DMS153 treated with DMSO at 0.1 percent for 48 hours (cell line): ENCODE measurements at regions not wholly inside any gene's neighbourhood (a gene's known extent, or its start where the extent isn't known, plus 50 kb on each side); places are given as distances from the start of the nearest gene placed in this dataset.

ENCODE experiments used
- DNase-seq: peaks from one replicate; lab custom pipeline; 2025; ENCODE audit not compliant: unreplicated experiment; lab: John Stamatoyannopoulos, UW

DNA sequence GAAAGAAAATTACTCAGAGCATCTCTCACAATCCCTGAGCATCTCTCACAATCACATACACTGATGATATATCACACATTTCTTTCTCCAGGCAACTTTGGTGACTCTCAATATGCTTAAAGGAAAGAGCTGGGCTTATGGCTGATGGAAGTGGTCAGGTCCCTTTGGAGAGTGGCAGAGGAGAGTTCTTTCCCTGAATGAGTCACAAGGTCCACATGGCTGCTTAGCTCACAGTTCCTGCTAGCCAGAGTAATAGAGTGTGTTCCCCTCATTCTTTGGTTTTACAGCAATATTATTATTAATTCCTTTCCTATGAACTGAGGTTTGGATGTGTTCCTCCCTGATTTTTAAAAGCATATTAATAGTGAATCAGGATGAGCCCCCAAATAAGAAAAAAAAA lies 287.4 kb downstream of the C7orf25 start:
- no peak for DNase-seq

DNA sequence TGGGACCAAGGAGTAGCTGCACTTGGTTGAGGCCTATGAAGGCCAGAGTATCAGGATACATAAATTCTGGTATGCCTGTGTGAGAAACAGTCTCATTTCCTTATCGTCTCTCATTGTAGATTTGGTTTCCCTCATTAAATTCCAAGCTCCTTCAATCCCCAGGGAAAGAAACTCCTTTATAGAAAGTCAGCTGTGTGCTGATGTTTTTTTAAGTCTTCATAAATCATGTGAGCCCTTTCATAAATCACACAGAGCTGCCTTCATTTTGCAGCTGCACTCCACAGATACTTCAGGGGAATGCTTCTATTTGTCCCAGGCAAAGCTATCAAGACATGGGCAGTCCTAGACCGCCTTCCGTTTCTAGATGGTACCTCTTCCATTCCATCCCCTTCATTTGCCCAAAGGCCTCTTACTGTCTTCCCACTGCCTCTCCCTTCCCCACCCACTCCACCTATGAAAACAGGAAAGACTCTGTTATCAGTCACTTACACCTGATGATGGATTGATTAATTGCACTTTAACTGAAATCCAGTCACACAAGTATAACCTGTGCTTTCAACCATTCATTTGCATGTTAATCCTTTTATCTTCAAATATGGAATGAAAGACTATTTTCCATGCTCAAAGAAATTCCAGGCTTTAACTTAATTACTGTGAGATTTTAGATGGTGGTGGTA lies 290.2 kb downstream of the C7orf25 start:
- DNase-seq: no peak

DNA sequence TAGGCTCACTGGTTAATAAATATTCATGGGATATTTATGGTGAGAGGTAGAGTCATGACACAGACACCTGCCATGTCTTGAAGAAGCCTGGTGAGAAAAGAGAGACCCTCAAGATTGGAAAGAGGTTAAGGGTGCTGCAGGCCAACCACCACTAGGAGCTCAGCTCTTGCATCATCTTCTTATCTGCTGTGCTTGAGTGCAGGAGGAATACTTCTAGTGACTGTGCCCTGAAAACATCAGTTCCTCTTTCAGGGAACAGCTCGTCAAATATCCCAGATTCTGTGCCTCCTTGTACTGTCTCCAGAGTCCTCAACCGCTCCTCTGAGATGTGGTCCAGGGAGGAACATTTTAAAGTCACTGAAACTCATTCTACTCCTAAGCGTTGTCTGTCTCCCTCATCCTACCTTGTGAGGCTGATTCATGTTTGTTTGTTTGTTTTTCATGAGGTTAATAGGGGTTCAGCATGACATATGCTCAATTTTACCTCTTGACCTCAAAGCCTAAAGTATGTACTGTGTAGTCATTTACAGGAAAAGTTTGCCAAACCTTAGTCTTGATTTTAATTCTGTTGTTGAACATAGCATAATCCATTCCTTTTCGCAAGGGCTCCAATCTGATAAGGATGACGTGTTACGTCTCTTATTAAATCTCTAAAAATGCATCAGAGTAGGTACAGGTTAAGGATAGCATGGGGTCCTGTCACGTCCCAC lies 293.1 kb downstream of the C7orf25 start:
- no peak for DNase-seq

DNA sequence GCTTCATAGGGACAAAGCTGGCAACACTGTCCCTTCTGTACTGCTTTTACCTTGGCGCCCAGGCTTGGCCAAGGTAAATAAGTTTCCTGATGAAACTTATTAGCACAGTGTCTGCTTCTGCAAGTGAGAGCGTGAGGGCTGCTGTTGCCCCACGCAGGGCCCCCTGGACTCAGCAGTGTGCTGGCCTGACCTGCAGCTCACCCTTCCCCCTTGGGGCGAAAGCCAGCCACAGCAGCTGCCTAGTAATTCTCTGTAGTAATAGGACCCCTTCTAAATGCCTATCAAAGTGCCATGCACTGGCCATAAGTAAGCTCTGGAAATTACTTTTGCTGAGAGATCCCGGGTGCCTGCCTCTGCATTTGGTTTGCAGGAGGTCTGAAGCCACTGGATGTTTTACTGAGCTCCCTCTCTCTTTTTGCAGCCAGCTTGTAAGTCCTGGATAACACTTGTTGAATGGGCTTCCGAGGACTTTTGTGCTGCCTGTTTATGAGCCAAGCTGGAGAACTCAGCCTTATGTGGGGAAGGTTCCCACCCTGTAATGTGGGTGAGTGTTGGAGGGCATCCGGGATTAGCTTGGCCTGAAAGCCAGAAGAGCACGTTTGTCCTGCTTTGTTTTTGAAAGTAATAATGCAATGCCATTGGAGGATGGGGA lies 293.9 kb downstream of the C7orf25 start:
- DNase-seq: no peak

DNA sequence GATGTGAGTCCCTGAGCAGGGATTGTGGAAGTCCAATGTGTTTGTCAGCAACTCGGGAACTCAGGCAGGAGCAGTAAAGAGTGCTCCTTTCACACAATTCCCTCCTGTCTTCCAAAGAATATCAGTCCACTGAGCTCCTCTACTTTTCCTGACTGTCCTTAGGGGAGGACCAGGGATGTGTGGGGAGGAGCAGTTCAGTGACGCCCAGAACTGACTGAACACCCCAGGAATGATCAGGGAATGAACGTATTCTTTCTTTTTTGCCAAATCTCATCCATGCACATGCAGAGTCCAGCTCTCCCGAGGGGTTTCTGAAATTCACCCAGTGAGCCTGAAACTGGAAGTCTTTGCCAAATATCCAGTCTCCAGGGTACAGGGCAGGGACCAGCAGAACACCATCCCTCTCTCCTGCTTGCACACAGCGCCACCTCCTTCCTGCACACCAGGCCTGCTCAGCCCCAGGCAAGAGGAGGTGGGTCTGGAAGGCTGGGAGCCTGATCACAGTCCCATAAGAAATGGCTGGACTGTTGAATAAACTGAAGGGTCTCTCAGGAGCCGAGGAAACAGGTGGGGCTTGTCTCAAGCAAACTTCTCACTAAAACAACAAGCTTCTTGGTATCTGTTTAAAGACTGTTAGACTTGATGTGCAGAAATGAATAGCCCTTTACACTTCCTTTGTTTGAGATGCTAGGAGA lies 294.7 kb downstream of the C7orf25 start:
- no peak for DNase-seq

DNA sequence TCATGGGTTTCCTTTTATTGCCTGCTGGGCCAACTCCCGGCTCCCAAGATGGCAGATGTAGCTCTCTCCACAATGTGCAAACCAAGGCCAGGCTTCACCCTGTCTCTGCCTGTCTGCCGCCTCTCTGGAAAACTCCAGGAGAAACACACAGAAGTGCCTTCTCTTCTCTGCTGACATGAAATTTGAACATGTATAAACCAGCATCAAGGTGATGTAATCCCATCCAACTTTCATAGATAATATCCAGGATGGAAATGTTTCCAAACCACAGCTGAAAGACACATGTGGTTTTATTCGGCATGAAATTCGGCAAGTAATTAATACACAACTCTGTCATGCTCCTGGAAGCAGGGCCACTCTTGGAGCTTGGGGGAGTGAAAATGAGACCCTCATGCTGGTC lies 297.2 kb downstream of the C7orf25 start:
- DNase-seq: no peak

DNA sequence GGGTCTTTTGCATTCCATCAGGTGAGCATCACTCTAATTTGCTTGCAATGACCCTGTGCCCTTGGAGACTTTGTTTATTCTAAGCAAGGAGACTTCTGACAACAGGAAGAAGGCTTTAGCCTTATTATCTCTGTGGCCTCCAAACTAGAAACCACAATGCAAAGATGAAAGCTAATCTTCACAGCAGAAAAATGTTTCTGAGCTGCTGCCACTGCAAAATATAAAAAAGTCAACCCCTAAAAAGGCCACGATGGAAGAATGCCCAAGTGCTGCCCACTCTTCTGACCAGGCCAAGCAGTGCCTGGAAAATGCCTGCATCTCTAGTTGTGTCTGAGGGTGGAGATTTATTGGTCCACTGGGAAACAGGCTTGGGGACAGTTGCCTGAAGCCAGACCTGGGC lies 299.9 kb downstream of the C7orf25 start:
- no peak for DNase-seq

DNA sequence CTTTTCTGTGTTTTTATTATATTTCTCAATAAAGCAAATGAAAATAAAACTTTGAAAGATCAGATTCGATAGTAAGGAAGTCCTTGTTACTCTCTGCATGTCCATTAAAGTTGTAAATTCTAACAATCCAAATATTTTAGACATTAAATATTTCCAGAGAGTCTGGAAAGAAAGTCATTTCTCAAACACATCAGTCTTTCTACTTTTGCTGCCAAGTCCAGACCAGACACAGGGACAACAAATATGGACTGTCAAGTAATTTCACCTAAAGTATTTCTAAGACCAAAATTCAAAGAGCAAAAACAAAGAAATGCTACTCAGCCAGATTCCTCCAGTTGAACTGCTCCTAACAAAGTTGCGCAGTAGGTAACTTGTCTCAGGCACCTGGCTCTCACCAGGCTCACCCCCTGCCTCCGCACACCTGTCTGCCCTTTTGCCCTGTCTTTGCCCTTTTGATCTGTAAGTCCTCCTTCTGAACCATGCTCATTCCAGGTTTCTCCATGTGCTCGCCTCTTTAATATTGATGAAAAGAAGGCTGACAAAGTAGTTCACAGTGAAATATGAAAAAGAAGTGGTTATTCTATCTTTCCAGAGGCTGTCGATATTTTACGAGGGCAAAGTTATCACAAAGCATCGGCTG lies 300.5 kb downstream of the C7orf25 start:
- no peak for DNase-seq

DNA sequence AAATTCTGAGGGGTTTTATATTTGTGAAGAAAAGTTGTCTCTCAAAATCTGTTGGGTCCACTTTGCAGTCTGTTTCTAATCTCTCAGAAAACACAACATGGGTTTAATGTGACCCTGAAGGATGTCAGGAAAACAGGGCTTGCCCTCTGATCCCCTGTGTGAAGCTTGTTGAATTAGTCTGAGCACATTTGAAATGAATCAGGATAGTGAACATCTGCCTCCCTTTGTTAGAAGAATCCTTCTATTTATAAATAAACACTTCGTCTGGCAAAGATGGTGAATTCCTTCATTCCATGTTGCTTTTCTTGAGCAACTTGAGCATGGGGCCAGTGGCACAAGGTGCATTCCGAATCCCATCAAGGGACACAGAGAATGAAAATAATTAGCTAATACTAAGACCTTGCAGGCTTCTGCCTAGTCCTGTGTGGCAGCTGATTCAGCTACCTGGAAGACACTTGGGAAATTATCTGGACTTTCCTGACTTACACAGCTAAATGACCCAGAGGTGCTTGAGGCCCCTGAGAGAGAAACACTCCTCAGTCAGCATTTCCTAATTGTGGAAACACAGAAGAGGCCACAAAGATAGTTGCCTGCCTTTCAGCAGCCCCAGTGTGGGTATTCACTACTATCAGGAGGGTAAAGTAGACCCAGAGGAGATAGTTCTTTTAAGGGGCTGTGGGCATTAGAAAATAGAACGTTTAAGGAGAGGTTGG lies 305.5 kb downstream of the C7orf25 start:
- DNase-seq: no peak

DNA sequence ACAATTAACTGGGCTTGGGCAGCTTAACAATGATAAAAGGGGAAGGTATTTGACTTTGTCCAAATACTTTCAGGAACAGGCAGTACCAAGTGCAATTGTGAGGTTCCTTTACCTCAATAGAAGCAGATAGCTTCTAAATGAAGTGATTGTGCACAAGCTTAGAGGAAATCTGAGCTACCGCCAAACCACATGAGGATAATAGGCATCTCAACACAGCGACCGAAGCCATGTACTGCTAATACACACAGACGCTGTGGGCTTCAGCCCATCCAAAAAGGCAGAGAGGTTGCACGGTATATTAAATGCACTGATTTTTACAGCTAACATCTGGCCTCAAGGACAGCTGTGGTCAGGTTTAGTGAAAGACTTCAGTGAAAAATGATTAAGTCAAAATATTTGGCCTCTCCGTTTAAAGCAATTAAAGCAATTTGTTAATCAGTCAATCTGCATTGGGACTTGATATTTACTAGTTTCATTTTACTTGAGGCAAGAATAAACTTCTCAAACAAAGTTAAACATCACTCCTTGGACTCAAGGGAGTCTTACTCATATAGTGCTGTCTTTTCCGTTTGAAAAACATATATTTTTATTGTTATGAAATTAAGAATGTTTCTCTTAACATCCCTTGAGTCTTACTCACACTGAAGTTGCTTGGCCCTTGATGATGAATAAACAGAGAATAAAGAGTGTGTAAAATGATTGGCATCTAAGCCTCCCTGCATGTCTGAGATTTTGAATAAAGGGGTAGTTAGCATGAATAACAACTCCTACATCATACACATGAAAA lies 306.3 kb downstream of the C7orf25 start:
- DNase-seq: no peak

DNA sequence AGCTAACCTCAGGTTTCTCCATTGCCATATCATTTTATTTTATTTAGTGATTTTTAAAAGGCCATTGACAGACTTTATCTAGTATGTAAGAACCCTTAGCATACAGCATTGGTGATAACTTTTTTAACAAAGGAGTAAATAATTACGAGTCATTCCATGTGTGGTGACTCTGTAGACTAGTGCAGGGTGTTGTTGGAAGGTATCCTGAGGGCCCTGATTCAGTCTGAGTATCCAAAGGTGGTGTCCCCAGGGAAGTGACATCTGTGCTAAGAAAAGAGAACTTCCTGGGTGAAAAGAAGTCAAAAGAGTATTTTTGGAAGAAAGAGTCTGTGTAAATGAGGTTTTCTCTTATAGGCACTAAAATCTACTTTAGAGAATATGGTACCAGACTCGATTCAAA lies 308.4 kb downstream of the C7orf25 start:
- DNase-seq: no peak

DNA sequence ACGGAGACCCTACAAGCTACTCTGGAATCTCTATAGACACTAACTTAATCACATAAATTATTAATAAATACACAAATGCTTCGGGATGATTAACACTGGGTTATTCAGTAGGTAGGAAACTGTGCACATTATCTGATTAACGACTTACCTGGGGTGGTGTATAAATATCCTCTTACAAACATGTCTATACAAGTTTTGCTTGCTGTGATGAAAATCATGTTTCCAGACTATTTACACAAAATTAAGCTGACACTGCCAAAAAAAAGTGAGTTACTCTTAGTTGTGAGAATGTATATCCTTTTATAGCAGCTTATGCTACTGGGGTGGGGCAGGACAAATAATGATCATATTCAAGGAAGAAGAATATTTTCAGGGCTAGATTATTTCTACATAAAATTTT lies 314.6 kb downstream of the C7orf25 start:
- DNase-seq: no peak

DNA sequence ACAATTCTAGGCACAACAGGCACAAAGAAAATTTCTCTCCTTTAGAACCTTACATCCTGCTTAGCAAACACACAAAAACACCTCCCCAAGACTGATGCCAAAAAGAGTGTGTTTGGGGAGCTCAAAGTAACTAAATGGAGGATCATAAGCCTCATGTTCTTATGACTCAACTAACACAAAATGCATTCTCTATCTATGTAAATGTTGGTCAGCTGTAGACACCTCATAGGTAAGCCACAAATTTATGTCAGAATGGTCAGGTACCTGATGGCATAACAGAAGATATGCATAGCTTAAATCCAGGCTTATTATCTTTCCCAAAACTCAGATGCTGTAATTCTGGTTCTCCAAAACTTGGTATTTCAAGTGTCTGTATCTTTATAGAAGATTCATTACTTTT lies 315.1 kb downstream of the C7orf25 start:
- DNase-seq: no peak

DNA sequence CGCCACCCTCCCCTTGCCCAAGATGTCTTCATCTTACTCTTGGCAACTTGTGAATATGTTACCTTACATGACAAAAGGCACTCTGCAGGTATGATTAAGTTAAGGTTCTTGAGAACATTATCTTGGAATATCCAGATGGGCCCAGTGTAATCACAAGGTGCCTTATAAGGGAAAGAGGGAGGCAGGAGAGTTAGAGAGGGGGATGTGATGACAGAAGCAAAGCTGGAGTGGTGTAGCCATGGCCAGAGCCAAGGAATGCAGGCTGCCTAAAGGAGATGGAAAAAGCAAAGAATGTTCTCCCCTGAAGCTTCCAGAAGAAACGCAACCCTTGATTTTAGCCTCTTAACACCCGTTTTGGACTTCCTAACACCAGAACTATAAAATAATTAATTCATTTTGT lies 318.0 kb downstream of the C7orf25 start:
- DNase-seq: no peak

DNA sequence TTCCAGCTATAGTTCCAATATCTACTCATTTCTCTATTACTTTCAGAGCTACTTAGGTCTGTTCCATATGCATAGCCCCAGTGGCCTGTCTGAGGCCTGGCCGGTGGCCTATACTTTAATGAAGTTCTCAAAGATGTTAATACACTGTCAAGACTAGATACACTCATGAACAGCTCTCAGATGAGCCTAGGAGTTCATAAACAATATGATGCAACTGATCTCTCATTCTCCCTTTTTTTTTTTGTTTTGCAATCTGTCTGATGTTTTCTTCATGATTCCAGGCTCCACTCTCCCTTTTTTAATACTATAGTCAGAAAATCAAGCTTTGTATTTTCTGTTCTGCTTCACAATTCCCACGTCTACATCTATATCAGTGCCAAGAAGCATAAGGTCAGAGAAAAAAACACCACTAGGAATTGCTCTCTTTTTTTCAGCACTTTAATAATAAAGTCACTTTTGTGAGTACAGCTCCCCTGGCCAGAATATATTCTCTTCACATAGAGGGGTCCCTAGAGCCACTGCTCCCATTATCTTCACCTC lies 321.0 kb downstream of the C7orf25 start:
- no peak for DNase-seq

DNA sequence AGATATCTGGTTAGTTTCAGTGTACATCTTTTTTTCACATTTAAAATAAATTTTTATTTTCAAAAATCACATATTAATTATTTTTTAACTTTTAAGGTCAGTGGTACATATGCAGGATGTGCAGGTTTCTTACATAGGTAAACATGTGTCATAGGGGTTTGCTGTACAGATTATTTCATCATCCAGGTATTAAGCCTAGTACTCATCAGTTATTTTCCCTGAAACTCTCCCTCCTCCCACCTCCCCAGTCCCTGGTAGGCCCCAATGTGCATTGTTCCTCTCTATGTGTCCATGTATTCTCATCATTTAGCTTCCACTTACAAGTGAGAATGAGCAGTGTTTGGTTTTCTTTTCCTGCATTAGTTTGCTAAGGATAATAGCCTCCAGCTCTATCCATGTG lies 323.0 kb downstream of the C7orf25 start:
- no peak for DNase-seq

DNA sequence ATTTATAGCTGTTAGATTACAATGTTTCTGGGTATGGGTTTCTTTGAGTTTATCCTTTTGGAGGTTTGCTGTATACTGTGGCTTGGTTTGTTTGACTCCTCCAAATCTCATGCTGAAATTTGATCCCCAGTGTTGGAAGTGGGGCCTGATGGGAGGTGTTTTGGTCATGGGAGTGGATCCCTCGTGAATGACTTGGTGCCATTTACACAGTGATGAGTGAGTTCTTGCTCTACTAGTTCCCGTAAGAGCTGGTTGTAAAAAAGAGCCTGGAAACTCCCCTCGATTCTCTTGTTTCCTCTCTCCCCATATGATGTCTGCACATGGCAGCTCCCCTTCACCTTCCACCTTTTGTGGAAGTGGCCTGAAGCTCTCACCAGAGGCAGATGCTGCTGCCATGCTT lies 324.1 kb downstream of the C7orf25 start:
- DNase-seq: no peak

DNA sequence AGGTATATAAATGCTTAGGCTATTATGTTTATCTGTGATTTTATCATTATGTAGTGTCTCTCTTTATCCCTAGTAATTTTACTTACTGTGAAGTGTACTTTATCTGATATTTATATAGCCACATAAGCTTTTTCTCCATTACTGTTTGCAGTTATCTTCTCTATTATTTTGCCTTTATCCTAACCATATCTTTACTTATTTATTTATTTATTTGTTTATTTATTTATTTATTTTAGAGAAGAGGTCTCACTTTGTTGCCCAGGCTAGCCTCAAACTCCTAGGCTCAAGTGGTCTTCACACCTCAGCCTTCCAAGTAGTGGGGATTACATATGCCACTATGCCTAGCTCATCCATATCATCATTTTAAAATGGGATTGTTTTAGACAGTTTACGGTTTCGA lies 331.8 kb downstream of the C7orf25 start:
- DNase-seq: no peak

DNA sequence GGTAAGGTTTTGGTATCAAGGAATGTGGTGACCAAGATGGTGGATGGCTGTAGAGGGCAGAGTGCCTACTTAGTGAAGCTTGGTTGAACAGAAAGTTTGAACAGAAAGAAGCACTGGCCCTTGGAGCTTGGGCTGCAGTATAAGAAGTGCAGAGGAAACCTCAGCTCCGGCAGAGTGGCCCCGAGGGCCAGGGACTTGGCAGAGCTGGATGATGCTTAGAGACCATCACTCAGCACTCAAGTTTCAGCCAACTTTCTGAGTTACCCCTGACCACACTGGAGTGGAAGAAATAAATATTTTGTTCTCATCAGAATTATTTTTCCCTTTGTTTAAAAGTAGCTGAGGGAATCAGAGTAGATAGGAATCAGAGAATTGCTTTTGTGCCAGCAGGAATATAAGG lies 336.7 kb downstream of the C7orf25 start:
- no peak for DNase-seq

DNA sequence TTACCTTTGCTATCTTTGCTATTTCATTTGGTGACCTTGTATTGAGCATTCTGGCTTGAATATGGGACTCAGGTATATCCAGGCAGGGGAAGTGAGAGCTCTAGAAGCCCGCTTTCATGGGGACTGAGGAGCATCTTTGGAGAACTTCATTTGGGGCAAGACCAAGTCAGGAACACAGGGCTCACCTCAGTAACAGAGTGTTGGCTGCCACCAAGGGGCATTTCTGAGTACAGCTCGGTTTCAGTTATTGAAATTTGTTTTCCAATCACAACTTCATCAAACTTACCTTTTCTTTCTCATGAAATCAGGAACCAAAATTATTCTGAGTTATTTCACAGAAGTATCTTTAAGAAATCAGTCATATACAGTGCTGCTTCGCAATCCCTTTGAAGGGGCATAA lies 337.2 kb downstream of the C7orf25 start:
- no peak for DNase-seq
